IMR-90 (cell line): ENCODE measurements at regions not wholly inside any gene's neighbourhood (a gene's known extent, or its start where the extent isn't known, plus 50 kb on each side); places are given as distances from the start of the nearest gene placed in this dataset.

Experiments
- ATAC-seq: fragments of 200-7000 bp; cut with Tn5 transposase; 2 replicates; pipeline ENCODE4 v1.9.1; 2020; ENCODE audit warnings: low read depth, mild to moderate bottlenecking, moderate library complexity
- BruUV-seq: library from RNA; stranded (reverse); fragments of 400-500 nt; replicated peaks from 2 replicates; lab custom pipeline; 2021; lab: Mats Ljungman, UMichigan
- CTCF ChIA-PET: fragments of 300-600 bp; formaldehyde crosslinking; extraction: SDS; loops from one replicate; lab custom pipeline; 2021; ENCODE audit warnings: antibody characterized with exemption; lab: Yijun Ruan, JAX
- POLR2A ChIA-PET: fragments of 300-600 bp; sonication (Branson Sonifier 250); formaldehyde crosslinking; loops from one replicate; lab custom pipeline; 2022; ENCODE audit warnings: antibody characterized with exemption; ENCODE audit not compliant: unreplicated experiment; lab: Charles Lee
- DNase-seq: peaks from one replicate; pipeline ENCODE4 v3.0.0; 2013
- H2AFZ ChIP-seq: replicated peaks from 2 replicates; pipeline ENCODE3; 2013; ENCODE audit warnings: low read length, mild to moderate bottlenecking; ENCODE audit not compliant: poor library complexity
- H2AK5ac ChIP-seq: 2 replicates; pipeline ENCODE4 v1.6.1; 2013; ENCODE audit warnings: low read depth, low read length, inconsistent platforms
- H2AK9ac ChIP-seq: replicated peaks from 2 replicates; pipeline ENCODE3; 2013; ENCODE audit warnings: mild to moderate bottlenecking, low read depth, low read length, moderate library complexity; ENCODE audit not compliant: poor library complexity
- H2BK120ac ChIP-seq: 2 replicates; pipeline ENCODE4 v1.6.1; 2013; ENCODE audit warnings: low read depth, low read length, inconsistent platforms
- H2BK15ac ChIP-seq: 3 replicates; pipeline ENCODE4 v1.6.1; 2013; ENCODE audit warnings: low read depth, low read length, inconsistent platforms
- H2BK20ac ChIP-seq: 2 replicates; pipeline ENCODE4 v1.6.1; 2013; ENCODE audit warnings: low read depth, mild to moderate bottlenecking, inconsistent platforms, low read length, moderate library complexity
- H2BK5ac ChIP-seq: 2 replicates; pipeline ENCODE4 v1.6.1; 2013; ENCODE audit warnings: mild to moderate bottlenecking, low read depth, low read length, inconsistent platforms; ENCODE audit not compliant: poor library complexity, severe bottlenecking
- H3K14ac ChIP-seq: replicated peaks from 2 replicates; pipeline ENCODE4 v1.6.1; 2013; ENCODE audit warnings: low read depth, low read length, inconsistent platforms
- H3K18ac ChIP-seq: 2 replicates; pipeline ENCODE4 v1.6.1; 2013; ENCODE audit warnings: low read depth, low read length, control low read depth
- H3K23ac ChIP-seq: 2 replicates; pipeline ENCODE4 v1.6.1; 2013; ENCODE audit warnings: low read depth, low read length, inconsistent platforms
- H3K27ac ChIP-seq: 2 replicates; pipeline ENCODE4 v1.5.1; 2013; ENCODE audit warnings: mild to moderate bottlenecking, control low read depth, low read length; ENCODE audit not compliant: insufficient read depth
- H3K27me3 ChIP-seq: 2 replicates; pipeline ENCODE4 v1.6.1; 2013; ENCODE audit warnings: low read length; ENCODE audit not compliant: control insufficient read depth, insufficient read depth
- H3K36me3 ChIP-seq: 2 replicates; pipeline ENCODE4 v1.6.1; 2013; ENCODE audit warnings: low read length, mixed read lengths; ENCODE audit not compliant: control insufficient read depth, insufficient read depth
- H3K4ac ChIP-seq: 2 replicates; pipeline ENCODE4 v1.6.1; 2013; ENCODE audit warnings: low read depth, low read length, inconsistent platforms
- H3K4me1 ChIP-seq: 2 replicates; pipeline ENCODE4 v1.6.1; 2013; ENCODE audit warnings: low read length, mixed read lengths; ENCODE audit not compliant: control insufficient read depth, insufficient read depth
- H3K4me2 ChIP-seq: 2 replicates; pipeline ENCODE4 v1.6.1; 2013; ENCODE audit warnings: low read depth, mild to moderate bottlenecking, control low read depth, low read length, moderate library complexity
- H3K4me3 ChIP-seq: 2 replicates; pipeline ENCODE4 v1.5.1; 2013; ENCODE audit warnings: low read depth, mild to moderate bottlenecking, control low read depth, low read length, moderate library complexity; ENCODE audit not compliant: insufficient read depth
- H3K56ac ChIP-seq: 2 replicates; pipeline ENCODE4 v1.6.1; 2013; ENCODE audit warnings: low read length, inconsistent platforms; ENCODE audit not compliant: insufficient read depth; ENCODE audit errors: extremely low read depth
- H3K79me1 ChIP-seq, 2 experiments: 2 replicates each; pipeline ENCODE4 v1.6.1; 2013; ENCODE audit warnings: low read length in 2 of 2, inconsistent platforms in 1 of 2, low read depth in 1 of 2
- H3K9ac ChIP-seq: 2 replicates; pipeline ENCODE4 v1.6.1; 2013; ENCODE audit warnings: low read depth, low read length, control low read depth
- H3K9me1 ChIP-seq: 2 replicates; pipeline ENCODE4 v1.6.1; 2013; ENCODE audit warnings: low read length, inconsistent platforms; ENCODE audit not compliant: insufficient read depth
- H3K9me3 ChIP-seq: 2 replicates; pipeline ENCODE4 v1.6.1; 2013; ENCODE audit warnings: low read length; ENCODE audit not compliant: control insufficient read depth, insufficient read depth
- H4K20me1 ChIP-seq: 2 replicates; pipeline ENCODE4 v1.6.1; 2013; ENCODE audit warnings: low read length, inconsistent platforms; ENCODE audit not compliant: insufficient read depth
- H4K5ac ChIP-seq: 2 replicates; pipeline ENCODE4 v1.6.1; 2013; ENCODE audit warnings: mild to moderate bottlenecking, low read depth, low read length, control low read depth
- H4K8ac ChIP-seq, 2 experiments: 2 replicates each; pipeline ENCODE4 v1.6.1; 2013; ENCODE audit warnings: low read depth in 2 of 2, low read length in 2 of 2, control low read depth in 1 of 2, inconsistent platforms in 1 of 2
- H4K91ac ChIP-seq: 2 replicates; pipeline ENCODE4 v1.6.1; 2013; ENCODE audit warnings: low read depth, low read length, inconsistent platforms; ENCODE audit not compliant: insufficient read depth
- CHD1 ChIP-seq: IDR thresholded peaks from 2 replicates; pipeline ENCODE4 v1.6.1; 2012; ENCODE audit warnings: low read depth, low read length, improper control_type of control experiment
- CTCF ChIP-seq: conservative IDR thresholded peaks from 2 replicates; pipeline ENCODE4 v1.5.1; 2012; ENCODE audit warnings: mild to moderate bottlenecking, low read depth, low read length, improper control_type of control experiment
- ELK1 ChIP-seq: fragments of 150-350 bp; IDR thresholded peaks from 2 replicates; pipeline ENCODE4 v1.6.1; 2016; ENCODE audit warnings: low read depth, mild to moderate bottlenecking, low read length, moderate library complexity, borderline replicate concordance
- FOS ChIP-seq: fragments of 150-350 bp; IDR thresholded peaks from 2 replicates; pipeline ENCODE4 v1.6.1; 2016; ENCODE audit warnings: low read depth, low read length
- MAZ ChIP-seq: IDR thresholded peaks from 2 replicates; pipeline ENCODE4 v1.6.1; 2012; ENCODE audit warnings: low read depth, mild to moderate bottlenecking, low read length, improper control_type of control experiment, moderate library complexity, borderline replicate concordance
- MXI1 ChIP-seq: IDR thresholded peaks from 2 replicates; pipeline ENCODE4 v1.6.1; 2012; ENCODE audit warnings: low read depth, mild to moderate bottlenecking, low read length, moderate library complexity, borderline replicate concordance
- RFX5 ChIP-seq: IDR thresholded peaks from 2 replicates; pipeline ENCODE4 v1.8.0; 2012; ENCODE audit warnings: low read depth, mild to moderate bottlenecking, low read length, moderate library complexity
- WGBS, 2 experiments: methylation state at CpG; one replicate each; pipeline versions ENCODE4 v1.1.5 to v1.1.7; 2013; ENCODE audit warnings: missing lambda C conversion rate in 2 of 2; ENCODE audit not compliant: insufficient read length in 1 of 2; ENCODE audit errors: extremely low coverage in 2 of 2; 5-methylcytosine and 5-hydroxymethylcytosine counted together
- dilution Hi-C: fragments of 300-500 bp; cut with HindIII; formaldehyde crosslinking; loops from one replicate; pipeline ENCODE4 v1.14.3; 2018; ENCODE audit warnings: low sequenced_read_pairs; ENCODE audit not compliant: unreplicated experiment
- in situ Hi-C: fragments of 300-500 bp; cut with MboI; formaldehyde crosslinking; loops from 3 replicates; pipeline ENCODE4 v1.14.3; 2019; ENCODE audit warnings: low sequenced_read_pairs, inconsistent platforms, mixed read lengths
- intact Hi-C: fragments of 100-400 bp; cut with micrococcal nuclease; formaldehyde crosslinking; loops from 2 replicates; pipeline ENCODE4 v1.10.0; 2022

- no peak overlapping the region for H3K9ac ChIP-seq
- H3K18ac ChIP-seq, result no peak overlapping the region
- H2AK5ac ChIP-seq, result no peak overlapping the region
- in situ Hi-C loops (no loop called here), dilution Hi-C loops (no loop called here), intact Hi-C loops (no loop called here)
- H2BK120ac ChIP-seq, result no peak overlapping the region
- no peak overlapping the region for H3K4ac ChIP-seq
- 74% methylated on average over 4 of the region's 8 CpGs; no CpG with 5 or more reads in 1 of the 2 experiments for WGBS, 2 experiments
- no peaks in the 10 kb centered on the region for H3K79me1 ChIP-seq
- no peak overlapping the region for H4K91ac ChIP-seq
- CTCF ChIA-PET, result no interaction called here
- H4K5ac ChIP-seq, result no peak overlapping the region
- H3K23ac ChIP-seq, result no peak overlapping the region
- DNase-seq, result no peak
- no peak overlapping the region for H3K27ac ChIP-seq
- H2AK9ac ChIP-seq, result no peak overlapping the region
- H2BK15ac ChIP-seq, result no peak overlapping the region
- H3K27me3 ChIP-seq, result no peaks in the 10 kb centered on the region
- H2AFZ ChIP-seq, result no peak overlapping the region
- H3K4me3 ChIP-seq, result no peak overlapping the region
- no peak overlapping the region for H3K4me2 ChIP-seq
- H4K8ac ChIP-seq, result no peak overlapping the region
- no peaks in the 10 kb centered on the region for H3K4me1 ChIP-seq
- ATAC-seq, result no peak
- H3K9me1 ChIP-seq, result no peaks in the 10 kb centered on the region
- no peak overlapping the region for H3K56ac ChIP-seq
- H3K9me3 ChIP-seq, result peaks cover 4% of the 10 kb centered on the region; the same call in 1 of the 2 replicates
- no peak overlapping the region for H2BK20ac ChIP-seq
- no peak overlapping the region for H3K14ac ChIP-seq
- TF ChIP-seq ELK1 (no peak), RFX5 (no peak), FOS (no peak), CHD1 (no peak), MAZ (no peak), MXI1 (no peak), CTCF (no peak)
- no TSS peak for BruUV-seq
- POLR2A ChIA-PET, result no interaction called here
- no peaks in the 10 kb centered on the region for H3K36me3 ChIP-seq
- H2BK5ac ChIP-seq, result no peak overlapping the region
- H4K20me1 ChIP-seq, result no peaks in the 10 kb centered on the region
Observed at GRCh38 chr2:7609974-7610373, 692.8 kb downstream of the RNF144A start.
